HCT116 (cell line): ENCODE measurements at regions not wholly inside any gene's neighbourhood (a gene's known extent, or its start where the extent isn't known, plus 50 kb on each side); places are given as distances from the start of the nearest gene placed in this dataset.

Source experiments
- ATAC-seq: fragments of 200-7000 bp; cut with Tn5 transposase; 2 replicates; pipeline ENCODE4 v1.9.1; 2020; ENCODE audit warnings: mild to moderate bottlenecking, moderate library complexity
- BruUV-seq: library from RNA; stranded (reverse); fragments of 400-500 nt; replicated peaks from 2 replicates; lab custom pipeline; 2021; lab: Mats Ljungman, UMichigan
- CTCF ChIA-PET: fragments of 300-600 bp; sonication (Branson Sonifier 250); formaldehyde crosslinking; loops from one replicate; lab custom pipeline; 2021; ENCODE audit warnings: antibody characterized with exemption; lab: Charles Lee
- POLR2A ChIA-PET: fragments of 300-600, 350-600 bp; sonication (Branson Sonifier 250); formaldehyde crosslinking; loops from one replicate; lab custom pipeline; 2021; ENCODE audit warnings: antibody characterized with exemption; lab: Charles Lee
- RAD21 ChIA-PET, 2 experiments: fragments of 300-600 bp; sonication (Branson Sonifier 250); formaldehyde crosslinking; loops; one replicate each; lab custom pipeline; 2023; ENCODE audit warnings: low total read pairs in 2 of 2; ENCODE audit not compliant: uncharacterized antibody in 2 of 2, unreplicated experiment in 2 of 2, low non-redundant PET in 1 of 2; lab: Charles Lee
- DNase-seq: peaks from one replicate; pipeline ENCODE4 v3.0.0-alpha.2; 2010; ENCODE audit warnings: low read depth, low spot score
- H2AFZ ChIP-seq: fragments of 200-600 bp; shearing (Covaris generic), sonication (generic); 2 replicates; pipeline ENCODE4 v1.6.1; 2017; ENCODE audit warnings: low read depth, mixed run types, mixed read lengths, antibody characterized with exemption, low read length; ENCODE audit not compliant: poor library complexity, severe bottlenecking
- H3K27ac ChIP-seq: 2 replicates; pipeline ENCODE4 v1.5.1; 2012; ENCODE audit warnings: low read depth, low read length
- H3K27me3 ChIP-seq: fragments of 200-600 bp; sonication (generic); 2 replicates; pipeline ENCODE4 v1.6.1; 2016; ENCODE audit warnings: mixed run types, low read length, mixed read lengths; ENCODE audit not compliant: insufficient read depth
- H3K36me3 ChIP-seq, 2 experiments: fragments of 200-500 bp in 1 of 2; fragments of 200-600 bp in 1 of 2; sonication (Bioruptor generic) in 1 of 2; sonication (generic) in 1 of 2; 2 replicates each; pipeline versions ENCODE4 v1.5.1 to v1.6.1; 2014 to 2016; ENCODE audit warnings: low read length in 2 of 2, inconsistent platforms in 1 of 2, mixed read lengths in 1 of 2, mixed run types in 1 of 2; ENCODE audit not compliant: insufficient read depth in 2 of 2, control insufficient read depth in 1 of 2
- H3K4me1 ChIP-seq, 2 experiments: fragments of 200-600 bp in 1 of 2; sonication (generic) in 1 of 2; 2 replicates each; pipeline versions ENCODE4 v1.5.1 to v1.6.1; 2012 to 2017; ENCODE audit warnings: low read length in 2 of 2, inconsistent platforms in 1 of 2, mild to moderate bottlenecking in 1 of 2, mixed read lengths in 1 of 2, mixed run types in 1 of 2, moderate library complexity in 1 of 2; ENCODE audit not compliant: insufficient read depth in 2 of 2, control insufficient read depth in 1 of 2
- H3K4me2 ChIP-seq: fragments of 200-600 bp; sonication (generic); 2 replicates; pipeline ENCODE4 v1.6.1; 2017; ENCODE audit warnings: mixed run types, low read length, mixed read lengths
- H3K4me3 ChIP-seq, 2 experiments: fragments of 200-600 bp in 1 of 2; sonication (generic) in 1 of 2; replicated peaks in 1 of 2; 2 replicates each; pipeline ENCODE4 v1.5.1; 2011 to 2016; ENCODE audit warnings: low read length in 2 of 2, control low read depth in 1 of 2, low read depth in 1 of 2, mild to moderate bottlenecking in 1 of 2, mixed read lengths in 1 of 2, mixed run types in 1 of 2
- H3K79me2 ChIP-seq: fragments of 200-600 bp; sonication (generic); 2 replicates; pipeline ENCODE4 v1.6.1; 2017; ENCODE audit warnings: mild to moderate bottlenecking, mixed run types, low read length, moderate library complexity, mixed read lengths; ENCODE audit not compliant: insufficient read depth
- H3K9ac ChIP-seq: fragments of 200-600 bp; sonication (generic); 2 replicates; pipeline ENCODE4 v1.6.1; 2016; ENCODE audit warnings: low read length, mixed read lengths
- H3K9me2 ChIP-seq: fragments of 200-600 bp; sonication (generic), shearing (Covaris generic); 2 replicates; pipeline ENCODE4 v1.6.1; 2017; ENCODE audit warnings: mixed run types, mild to moderate bottlenecking, moderate library complexity; ENCODE audit not compliant: insufficient read depth
- H3K9me3 ChIP-seq, 2 experiments: fragments of 200-500 bp in 1 of 2; fragments of 200-600 bp in 1 of 2; sonication (Bioruptor generic) in 1 of 2; sonication (generic) in 1 of 2; 2 replicates each; pipeline ENCODE4 v1.6.1; 2014 to 2017; ENCODE audit warnings: low read length in 2 of 2, mixed read lengths in 2 of 2, inconsistent platforms in 1 of 2, low read depth in 1 of 2, mild to moderate bottlenecking in 1 of 2, mixed run types in 1 of 2, moderate library complexity in 1 of 2; ENCODE audit not compliant: control insufficient read depth in 1 of 2, insufficient read depth in 1 of 2
- H4K20me1 ChIP-seq: fragments of 200-600 bp; sonication (generic), shearing (Covaris generic); 2 replicates; pipeline ENCODE4 v1.6.1; 2017; ENCODE audit warnings: mixed run types, mild to moderate bottlenecking, moderate library complexity; ENCODE audit not compliant: insufficient read depth
- CBX3 ChIP-seq: IDR thresholded peaks from 2 replicates; pipeline ENCODE4 v1.6.1; 2012; ENCODE audit warnings: low read depth
- CTCF ChIP-seq, 3 experiments: fragments of 200-600 bp in 1 of 3; sonication (generic) in 1 of 3; IDR thresholded peaks in 2 of 3; conservative IDR thresholded peaks in 1 of 3; 2 replicates each; pipeline ENCODE4 v1.5.1; 2012 to 2017; ENCODE audit warnings: low read depth in 2 of 3, low read length in 2 of 3, antibody characterized with exemption in 1 of 3, borderline replicate concordance in 1 of 3, control low read depth in 1 of 3, mild to moderate bottlenecking in 1 of 3, mixed read lengths in 1 of 3, mixed run types in 1 of 3, moderate library complexity in 1 of 3; ENCODE audit not compliant: insufficient read depth in 1 of 3
- ELF1 ChIP-seq: IDR thresholded peaks from 2 replicates; pipeline ENCODE4 v1.6.1; 2012; ENCODE audit warnings: low read depth, borderline replicate concordance
- EZH2phosphoT487 ChIP-seq: fragments of 200-600 bp; IDR thresholded peaks from 2 replicates; pipeline ENCODE4 v1.6.1; 2018; ENCODE audit warnings: antibody characterized with exemption, borderline replicate concordance
- FOSL1 ChIP-seq: IDR thresholded peaks from 2 replicates; pipeline ENCODE4 v1.6.1; 2012; ENCODE audit warnings: low read depth
- MAX ChIP-seq: IDR thresholded peaks from 2 replicates; pipeline ENCODE4 v1.6.1; 2012
- POLR2A ChIP-seq: IDR thresholded peaks from 2 replicates; pipeline ENCODE4 v1.7.0; 2011; ENCODE audit warnings: borderline replicate concordance; ENCODE audit not compliant: insufficient read depth, insufficient read length; ENCODE audit errors: extremely low read depth
- RAD21 ChIP-seq: IDR thresholded peaks from 2 replicates; pipeline ENCODE4 v1.6.1; 2012; ENCODE audit warnings: low read depth, mild to moderate bottlenecking
- SP1 ChIP-seq: IDR thresholded peaks from 2 replicates; pipeline ENCODE4 v1.6.1; 2012; ENCODE audit warnings: low read depth
- TCF7L2 ChIP-seq: IDR thresholded peaks from 2 replicates; pipeline ENCODE4 v1.7.0; 2011; ENCODE audit warnings: borderline replicate concordance, inconsistent platforms; ENCODE audit not compliant: insufficient read depth, insufficient read length; ENCODE audit errors: extremely low read depth
- YY1 ChIP-seq: IDR thresholded peaks from 2 replicates; pipeline ENCODE4 v1.6.1; 2011; ENCODE audit warnings: low read length, low read depth, moderate library complexity, mild to moderate bottlenecking; ENCODE audit not compliant: insufficient replicate concordance; ENCODE audit errors: extremely low read depth
- intact Hi-C: fragments of 100-400 bp; cut with micrococcal nuclease; formaldehyde crosslinking; loops from 2 replicates; pipeline ENCODE4 v1.10.0; 2022
- TF ChIP-seq, protein P1 (sequence below): IDR thresholded peaks from 2 replicates; pipeline ENCODE4 v1.6.1; 2012

DNA sequence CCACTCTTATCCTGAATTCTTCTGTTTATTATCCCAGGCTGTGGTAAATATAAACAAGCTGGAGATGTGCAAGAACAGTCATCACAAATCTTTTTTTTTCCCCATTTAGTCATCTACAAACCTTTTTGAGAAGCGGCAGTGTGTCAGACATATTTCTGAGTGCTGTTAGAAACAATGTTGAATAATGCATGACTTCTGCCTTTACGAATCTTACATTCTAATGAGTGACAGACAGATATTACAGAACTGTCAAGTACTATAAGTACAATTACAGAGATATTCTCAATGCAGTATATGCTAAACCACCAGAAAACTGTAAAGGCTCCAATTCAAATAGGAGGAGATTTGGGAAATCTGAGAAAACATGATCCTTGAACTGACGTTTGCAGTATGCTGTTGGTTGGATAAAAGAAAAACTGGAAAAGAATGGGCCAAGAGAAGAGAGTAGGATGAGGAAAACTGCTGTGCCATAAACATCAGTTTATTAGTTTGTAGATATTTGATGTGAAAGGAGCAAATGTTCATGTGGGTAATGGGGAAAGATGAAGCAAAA lies 379.5 kb upstream of the SLC8A1 start:
- DNase-seq, result no peak
- BruUV-seq, result no TSS peak
- CTCF ChIA-PET, result no interaction called here
- H2AFZ ChIP-seq, result no peak overlapping the region
- H3K9me2 ChIP-seq, result no peaks in the 10 kb centered on the region
- POLR2A ChIA-PET, result no interaction called here
- no peaks in the 10 kb centered on the region for H3K4me1 ChIP-seq
- no peaks in the 10 kb centered on the region; a peak in 1 of 4 replicates for H3K9me3 ChIP-seq
- H3K36me3 ChIP-seq, result no peaks in the 10 kb centered on the region
- intact Hi-C loops, result no loop called here
- no peaks in the 10 kb centered on the region for H3K27me3 ChIP-seq
- no peak overlapping the region for H3K27ac ChIP-seq
- H3K4me2 ChIP-seq, result no peak overlapping the region
- no peaks in the 10 kb centered on the region for H4K20me1 ChIP-seq
- ATAC-seq, result no peak
- RAD21 ChIA-PET, result no interaction called here
- TF ChIP-seq, protein P1, sequence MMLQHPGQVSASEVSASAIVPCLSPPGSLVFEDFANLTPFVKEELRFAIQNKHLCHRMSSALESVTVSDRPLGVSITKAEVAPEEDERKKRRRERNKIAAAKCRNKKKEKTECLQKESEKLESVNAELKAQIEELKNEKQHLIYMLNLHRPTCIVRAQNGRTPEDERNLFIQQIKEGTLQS, result no peak
- no peak for TF ChIP-seq SP1
- no peak for TF ChIP-seq CTCF (IDR thresholded peaks at IDR 0.05 in 2 of 3, conservative IDR thresholded peaks at IDR 0.05 in 1 of 3; ENCODE audit: borderline replicate concordance in 1 of 3, insufficient read depth in 1 of 3, low read depth in 2 of 3, low read length in 2 of 3)
- TF ChIP-seq TCF7L2, result no peak
- H3K9ac ChIP-seq, result no peak overlapping the region
- H3K4me3 ChIP-seq, result no peak overlapping the region
- no peaks in the 10 kb centered on the region for H3K79me2 ChIP-seq

DNA sequence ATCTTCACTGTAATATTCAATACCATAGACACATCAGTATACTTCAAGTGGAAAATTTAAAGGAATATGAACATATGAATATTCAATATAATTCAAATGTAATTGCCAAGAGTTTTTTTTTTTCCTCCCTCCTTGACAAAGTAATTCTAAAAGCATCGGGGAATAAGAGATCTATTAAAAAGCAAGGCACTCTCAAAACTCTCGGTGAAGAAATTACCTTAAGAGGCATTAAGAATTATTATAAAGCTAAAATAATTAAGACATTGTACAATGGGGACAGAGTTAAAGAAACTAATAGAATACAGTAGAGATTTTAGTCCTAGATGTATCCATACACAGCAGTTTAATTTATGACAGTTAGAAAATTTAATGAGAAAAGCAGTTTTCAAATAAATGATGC lies 390.0 kb upstream of the SLC8A1 start:
- CTCF ChIA-PET, result no interaction called here
- TF ChIP-seq, protein P1, result no peak
- TF ChIP-seq POLR2A, result no peak
- no peak for TF ChIP-seq RAD21
- no peak for TF ChIP-seq ELF1
- TF ChIP-seq FOSL1, result no peak
- no peak for TF ChIP-seq MAX
- TF ChIP-seq EZH2phosphoT487, result no peak
- TF ChIP-seq CTCF (IDR thresholded peaks at IDR 0.05 in 2 of 3, conservative IDR thresholded peaks at IDR 0.05 in 1 of 3; ENCODE audit: borderline replicate concordance in 1 of 3, insufficient read depth in 1 of 3, low read depth in 2 of 3, low read length in 2 of 3), result no peak
- no peak for TF ChIP-seq SP1
- TF ChIP-seq YY1, result no peak
- no peak for TF ChIP-seq CBX3

More for the DNA sequence above, 390.0 kb upstream of the SLC8A1 start:
- DNase-seq (no peak), ATAC-seq (no peak)
- RAD21 ChIA-PET, result no interaction called here
- Histone ChIP-seq H3K9me2 (no peaks in the 10 kb centered on the region), H3K9ac (no peak overlapping the region), H2AFZ (no peak overlapping the region), H3K4me1 (no peaks in the 10 kb centered on the region), H3K4me3 (no peak overlapping the region), H3K79me2 (no peaks in the 10 kb centered on the region), H3K27ac (no peak overlapping the region), H3K9me3 (no peaks in the 10 kb centered on the region; a peak in 1 of 4 replicates), H3K27me3 (no peaks in the 10 kb centered on the region), H3K36me3 (no peaks in the 10 kb centered on the region), H3K4me2 (no peak overlapping the region), H4K20me1 (no peaks in the 10 kb centered on the region)
- intact Hi-C loops, result no loop called here
- no TSS peak for BruUV-seq
- POLR2A ChIA-PET, result no interaction called here
